ENCODE measurements at regions not wholly inside any gene's neighbourhood (a gene's known extent, or its start where the extent isn't known, plus 50 kb on each side); places are given as distances from the start of the nearest gene placed in this dataset.
A peak's percentile ranks its signal among the peaks of the same experiment; 100 is the strongest.

DNA sequence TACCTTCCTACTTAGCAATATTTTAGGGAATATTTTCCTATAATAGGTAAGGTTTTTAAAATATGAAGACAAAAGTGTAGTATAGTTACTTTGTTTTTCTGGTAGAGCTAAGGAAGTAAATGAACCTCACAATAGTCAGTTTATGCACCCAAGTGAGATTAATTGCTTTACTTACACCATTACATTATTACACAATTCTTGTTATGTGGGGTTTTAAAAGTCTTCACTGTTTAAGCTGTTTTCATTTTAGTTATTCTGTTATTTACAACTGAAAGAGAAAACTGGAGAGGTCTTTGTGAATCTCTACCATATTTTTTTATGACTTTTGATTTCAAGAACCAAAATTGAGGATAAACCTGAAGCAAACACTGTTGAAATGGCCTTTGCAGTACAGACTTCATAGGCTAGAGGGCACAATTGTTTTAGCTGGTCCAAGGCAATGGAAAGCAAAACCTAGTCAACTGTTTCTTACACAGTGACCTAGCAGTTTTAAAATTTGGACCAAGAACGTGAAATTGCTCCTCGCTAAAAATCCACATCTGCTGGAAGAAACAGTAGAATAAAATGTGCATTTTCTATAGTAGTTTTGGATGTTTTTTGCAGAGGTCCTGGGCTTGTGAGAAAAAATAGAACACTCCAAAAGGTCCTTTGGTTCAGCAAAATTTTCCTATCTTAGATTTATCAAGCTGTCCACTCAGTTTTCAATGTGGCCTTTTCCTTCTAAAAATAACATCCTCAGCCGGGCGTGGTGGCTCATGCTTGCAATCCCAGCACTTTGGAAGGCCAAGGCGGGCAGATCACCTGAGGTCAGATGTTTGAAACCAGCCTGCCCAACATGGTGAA, 66.4 kb upstream of the FER start:
- TF ChIP-seq, protein P1, sequence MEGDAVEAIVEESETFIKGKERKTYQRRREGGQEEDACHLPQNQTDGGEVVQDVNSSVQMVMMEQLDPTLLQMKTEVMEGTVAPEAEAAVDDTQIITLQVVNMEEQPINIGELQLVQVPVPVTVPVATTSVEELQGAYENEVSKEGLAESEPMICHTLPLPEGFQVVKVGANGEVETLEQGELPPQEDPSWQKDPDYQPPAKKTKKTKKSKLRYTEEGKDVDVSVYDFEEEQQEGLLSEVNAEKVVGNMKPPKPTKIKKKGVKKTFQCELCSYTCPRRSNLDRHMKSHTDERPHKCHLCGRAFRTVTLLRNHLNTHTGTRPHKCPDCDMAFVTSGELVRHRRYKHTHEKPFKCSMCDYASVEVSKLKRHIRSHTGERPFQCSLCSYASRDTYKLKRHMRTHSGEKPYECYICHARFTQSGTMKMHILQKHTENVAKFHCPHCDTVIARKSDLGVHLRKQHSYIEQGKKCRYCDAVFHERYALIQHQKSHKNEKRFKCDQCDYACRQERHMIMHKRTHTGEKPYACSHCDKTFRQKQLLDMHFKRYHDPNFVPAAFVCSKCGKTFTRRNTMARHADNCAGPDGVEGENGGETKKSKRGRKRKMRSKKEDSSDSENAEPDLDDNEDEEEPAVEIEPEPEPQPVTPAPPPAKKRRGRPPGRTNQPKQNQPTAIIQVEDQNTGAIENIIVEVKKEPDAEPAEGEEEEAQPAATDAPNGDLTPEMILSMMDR (IDR thresholded peaks at IDR 0.05; ENCODE audit: insufficient read depth, low read length, poor library complexity, severe bottlenecking) = peak; percentile 42
- no peak for TF ChIP-seq EZH2phosphoT487 (conservative IDR thresholded peaks at IDR 0.05; ENCODE audit: low read length)

Data from SU-DHL-6 (cell line).